ENCODE measurements at regions not wholly inside any gene's neighbourhood (a gene's known extent, or its start where the extent isn't known, plus 50 kb on each side); places are given as distances from the start of the nearest gene placed in this dataset.

- Histone ChIP-seq H4K20me1 (replicated peaks; ENCODE audit: control insufficient read depth, extremely low read depth, insufficient read depth, low read length) (no peaks in the 10 kb centered on the region), H3K4me3 (replicated peaks in 1 of 3; ENCODE audit: insufficient read depth in 1 of 3, low read depth in 1 of 3, low read length in 3 of 3) (no peak overlapping the region), H3K79me2 (ENCODE audit: control insufficient read depth, insufficient read depth, low read length) (no peaks in the 10 kb centered on the region), H3K9me1 (replicated peaks; ENCODE audit: control insufficient read depth, extremely low read depth, insufficient read depth, low read length) (no peaks in the 10 kb centered on the region), H3K9me3 (replicated peaks; ENCODE audit: control insufficient read depth, insufficient read depth, low read length) (peaks cover 7% of the 10 kb centered on the region), H3K27ac (ENCODE audit: insufficient read depth, low read depth, low read length) (no peak overlapping the region), H2AFZ (ENCODE audit: low read depth, low read length) (no peak overlapping the region), H3K36me3 (ENCODE audit: control insufficient read depth in 2 of 2, extremely low read depth in 1 of 2, insufficient read depth in 2 of 2, low read length in 2 of 2) (no peaks in the 10 kb centered on the region), H3K4me2 (ENCODE audit: insufficient read depth, low read length) (no peak overlapping the region), H3K27me3 (ENCODE audit: control insufficient read depth in 2 of 2, insufficient read depth in 2 of 2, low read length in 2 of 2) (no peaks in the 10 kb centered on the region), H3K9ac (replicated peaks; ENCODE audit: extremely low read depth, insufficient read depth, low read length) (no peak overlapping the region), H3K4me1 (ENCODE audit: control insufficient read depth, extremely low read depth, insufficient read depth, low read length) (no peaks in the 10 kb centered on the region)
- no TSS peak for BruUV-seq (replicated peaks)
- ChIA-PET CTCF (no interaction called here), POLR2A (no interaction called here)
- DNase-seq (ENCODE audit: low read depth, low spot score) (no peak), FAIRE-seq (no peak)
- intact Hi-C loops (cut with micrococcal nuclease) (no loop called here), dilution Hi-C loops (cut with MboI; ENCODE audit: extremely low pct_ligation_motif_present, low sequenced_read_pairs) (no loop called here)
- TF ChIP-seq FOS (IDR thresholded peaks at IDR 0.05; ENCODE audit: borderline replicate concordance, insufficient read depth, low read length): no peak
- TF ChIP-seq GATA2 (IDR thresholded peaks at IDR 0.05; ENCODE audit: insufficient read depth, insufficient read length, low read depth, low read length): no peak
- no peak for TF ChIP-seq JUN (IDR thresholded peaks at IDR 0.05; ENCODE audit: borderline replicate concordance, insufficient read depth, insufficient read length, low read depth)
- TF ChIP-seq CTCF (IDR thresholded peaks at IDR 0.05; ENCODE audit: extremely low read depth in 1 of 2, insufficient read depth in 1 of 2, low read depth in 1 of 2, low read length in 2 of 2): no peak
- no peak for TF ChIP-seq EZH2 (IDR thresholded peaks at IDR 0.05; ENCODE audit: borderline replicate concordance, low read depth, low read length, severe bottlenecking)
- no peak for TF ChIP-seq MAX (IDR thresholded peaks at IDR 0.05; ENCODE audit: insufficient read depth, insufficient read length)
These were observed 767.6 kb upstream of the ADAMTS16 start for GRCh38 chr5:4372481-4372880.
